ENCODE measurements at regions not wholly inside any gene's neighbourhood (a gene's known extent, or its start where the extent isn't known, plus 50 kb on each side); places are given as distances from the start of the nearest gene placed in this dataset.

DNA sequence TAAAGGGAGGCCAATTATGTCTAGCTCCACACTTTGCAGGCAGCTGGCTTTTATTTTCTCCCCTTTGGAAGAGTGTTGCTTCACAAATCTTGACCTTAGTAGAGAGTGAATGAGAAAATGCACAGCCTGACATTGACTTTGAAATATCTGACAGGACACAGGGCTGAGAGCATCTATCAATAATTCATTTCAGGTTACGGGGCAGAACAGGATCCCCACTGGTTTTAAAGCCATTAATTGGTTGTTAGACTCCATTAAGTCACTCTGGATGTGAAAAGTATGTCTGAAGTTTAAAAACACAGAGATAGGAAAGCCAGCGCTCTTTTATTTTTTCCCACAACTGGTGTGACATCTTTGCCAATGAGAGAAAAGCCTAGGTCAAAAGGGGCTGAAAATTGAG is 251.9 kb upstream of the TMC3 start:
- TF ChIP-seq, protein P1, sequence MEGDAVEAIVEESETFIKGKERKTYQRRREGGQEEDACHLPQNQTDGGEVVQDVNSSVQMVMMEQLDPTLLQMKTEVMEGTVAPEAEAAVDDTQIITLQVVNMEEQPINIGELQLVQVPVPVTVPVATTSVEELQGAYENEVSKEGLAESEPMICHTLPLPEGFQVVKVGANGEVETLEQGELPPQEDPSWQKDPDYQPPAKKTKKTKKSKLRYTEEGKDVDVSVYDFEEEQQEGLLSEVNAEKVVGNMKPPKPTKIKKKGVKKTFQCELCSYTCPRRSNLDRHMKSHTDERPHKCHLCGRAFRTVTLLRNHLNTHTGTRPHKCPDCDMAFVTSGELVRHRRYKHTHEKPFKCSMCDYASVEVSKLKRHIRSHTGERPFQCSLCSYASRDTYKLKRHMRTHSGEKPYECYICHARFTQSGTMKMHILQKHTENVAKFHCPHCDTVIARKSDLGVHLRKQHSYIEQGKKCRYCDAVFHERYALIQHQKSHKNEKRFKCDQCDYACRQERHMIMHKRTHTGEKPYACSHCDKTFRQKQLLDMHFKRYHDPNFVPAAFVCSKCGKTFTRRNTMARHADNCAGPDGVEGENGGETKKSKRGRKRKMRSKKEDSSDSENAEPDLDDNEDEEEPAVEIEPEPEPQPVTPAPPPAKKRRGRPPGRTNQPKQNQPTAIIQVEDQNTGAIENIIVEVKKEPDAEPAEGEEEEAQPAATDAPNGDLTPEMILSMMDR (IDR thresholded peaks at IDR 0.05), result no peak
- TF ChIP-seq, protein P2, sequence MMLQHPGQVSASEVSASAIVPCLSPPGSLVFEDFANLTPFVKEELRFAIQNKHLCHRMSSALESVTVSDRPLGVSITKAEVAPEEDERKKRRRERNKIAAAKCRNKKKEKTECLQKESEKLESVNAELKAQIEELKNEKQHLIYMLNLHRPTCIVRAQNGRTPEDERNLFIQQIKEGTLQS (CRISPR knock-in tag; conservative IDR thresholded peaks at IDR 0.05), result no peak
- TF ChIP-seq, protein P3, sequence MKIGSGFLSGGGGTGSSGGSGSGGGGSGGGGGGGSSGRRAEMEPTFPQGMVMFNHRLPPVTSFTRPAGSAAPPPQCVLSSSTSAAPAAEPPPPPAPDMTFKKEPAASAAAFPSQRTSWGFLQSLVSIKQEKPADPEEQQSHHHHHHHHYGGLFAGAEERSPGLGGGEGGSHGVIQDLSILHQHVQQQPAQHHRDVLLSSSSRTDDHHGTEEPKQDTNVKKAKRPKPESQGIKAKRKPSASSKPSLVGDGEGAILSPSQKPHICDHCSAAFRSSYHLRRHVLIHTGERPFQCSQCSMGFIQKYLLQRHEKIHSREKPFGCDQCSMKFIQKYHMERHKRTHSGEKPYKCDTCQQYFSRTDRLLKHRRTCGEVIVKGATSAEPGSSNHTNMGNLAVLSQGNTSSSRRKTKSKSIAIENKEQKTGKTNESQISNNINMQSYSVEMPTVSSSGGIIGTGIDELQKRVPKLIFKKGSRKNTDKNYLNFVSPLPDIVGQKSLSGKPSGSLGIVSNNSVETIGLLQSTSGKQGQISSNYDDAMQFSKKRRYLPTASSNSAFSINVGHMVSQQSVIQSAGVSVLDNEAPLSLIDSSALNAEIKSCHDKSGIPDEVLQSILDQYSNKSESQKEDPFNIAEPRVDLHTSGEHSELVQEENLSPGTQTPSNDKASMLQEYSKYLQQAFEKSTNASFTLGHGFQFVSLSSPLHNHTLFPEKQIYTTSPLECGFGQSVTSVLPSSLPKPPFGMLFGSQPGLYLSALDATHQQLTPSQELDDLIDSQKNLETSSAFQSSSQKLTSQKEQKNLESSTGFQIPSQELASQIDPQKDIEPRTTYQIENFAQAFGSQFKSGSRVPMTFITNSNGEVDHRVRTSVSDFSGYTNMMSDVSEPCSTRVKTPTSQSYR (CRISPR knock-in tag; IDR thresholded peaks at IDR 0.05), result no peak
- TF ChIP-seq, protein P4, sequence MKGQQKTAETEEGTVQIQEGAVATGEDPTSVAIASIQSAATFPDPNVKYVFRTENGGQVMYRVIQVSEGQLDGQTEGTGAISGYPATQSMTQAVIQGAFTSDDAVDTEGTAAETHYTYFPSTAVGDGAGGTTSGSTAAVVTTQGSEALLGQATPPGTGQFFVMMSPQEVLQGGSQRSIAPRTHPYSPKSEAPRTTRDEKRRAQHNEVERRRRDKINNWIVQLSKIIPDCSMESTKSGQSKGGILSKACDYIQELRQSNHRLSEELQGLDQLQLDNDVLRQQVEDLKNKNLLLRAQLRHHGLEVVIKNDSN (CRISPR knock-in tag; IDR thresholded peaks at IDR 0.05), result no peak
- TF ChIP-seq NFATC4 (CRISPR knock-in tag; IDR thresholded peaks at IDR 0.05) (no peak), JUN (CRISPR knock-in tag; IDR thresholded peaks at IDR 0.05) (no peak), SP1 (CRISPR knock-in tag; conservative IDR thresholded peaks at IDR 0.05) (no peak)
- TF ChIP-seq, protein P5, sequence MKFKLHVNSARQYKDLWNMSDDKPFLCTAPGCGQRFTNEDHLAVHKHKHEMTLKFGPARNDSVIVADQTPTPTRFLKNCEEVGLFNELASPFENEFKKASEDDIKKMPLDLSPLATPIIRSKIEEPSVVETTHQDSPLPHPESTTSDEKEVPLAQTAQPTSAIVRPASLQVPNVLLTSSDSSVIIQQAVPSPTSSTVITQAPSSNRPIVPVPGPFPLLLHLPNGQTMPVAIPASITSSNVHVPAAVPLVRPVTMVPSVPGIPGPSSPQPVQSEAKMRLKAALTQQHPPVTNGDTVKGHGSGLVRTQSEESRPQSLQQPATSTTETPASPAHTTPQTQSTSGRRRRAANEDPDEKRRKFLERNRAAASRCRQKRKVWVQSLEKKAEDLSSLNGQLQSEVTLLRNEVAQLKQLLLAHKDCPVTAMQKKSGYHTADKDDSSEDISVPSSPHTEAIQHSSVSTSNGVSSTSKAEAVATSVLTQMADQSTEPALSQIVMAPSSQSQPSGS (CRISPR knock-in tag; IDR thresholded peaks at IDR 0.05; ENCODE audit: borderline replicate concordance, low read depth), result no peak
